Activated T-helper 9 cell treated with anti-CD3 and anti-CD28 coated beads, Interleukin-2, amount 50 U/mL, for 16 hours (primary cell): ENCODE measurements at regions not wholly inside any gene's neighbourhood (a gene's known extent, or its start where the extent isn't known, plus 50 kb on each side); places are given as distances from the start of the nearest gene placed in this dataset.
"Not testable (repeated sequence)": the region's sequence is repeated elsewhere in the genome, so short reads cannot be mapped to it uniquely, and the experiment has no call there.

Experiments
- DNase-seq: peaks from one replicate; pipeline ENCODE4 v3.0.0-alpha.2; 2020; ENCODE audit warnings: low read depth

DNA sequence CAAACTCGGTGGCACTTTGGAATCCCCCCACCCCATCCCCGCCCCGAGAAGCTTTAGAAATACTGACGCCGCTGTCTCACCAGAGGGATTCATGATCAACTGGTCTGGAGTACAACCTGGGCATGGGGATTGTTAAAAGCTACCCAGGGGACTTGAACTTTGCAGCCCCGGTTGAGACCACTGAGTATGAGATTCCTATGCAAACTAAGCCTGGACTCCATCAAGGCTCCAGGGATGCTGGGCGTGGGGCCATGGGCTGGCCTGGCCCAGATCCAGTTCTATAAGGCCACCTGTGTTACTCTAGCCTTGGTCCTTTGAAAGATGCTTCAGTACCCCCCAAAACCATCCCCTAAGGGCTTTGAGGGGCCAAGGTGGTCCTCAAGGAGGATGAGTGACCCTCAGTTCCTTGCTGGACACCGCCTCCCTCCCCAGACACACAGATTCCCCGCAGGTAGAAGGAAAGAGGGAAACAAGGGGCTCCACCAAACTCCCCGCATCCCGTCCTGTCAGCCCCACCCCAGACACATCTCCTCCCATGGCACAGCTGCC is 68.5 kb downstream of the MRPL36 start:
- no peak for DNase-seq

DNA sequence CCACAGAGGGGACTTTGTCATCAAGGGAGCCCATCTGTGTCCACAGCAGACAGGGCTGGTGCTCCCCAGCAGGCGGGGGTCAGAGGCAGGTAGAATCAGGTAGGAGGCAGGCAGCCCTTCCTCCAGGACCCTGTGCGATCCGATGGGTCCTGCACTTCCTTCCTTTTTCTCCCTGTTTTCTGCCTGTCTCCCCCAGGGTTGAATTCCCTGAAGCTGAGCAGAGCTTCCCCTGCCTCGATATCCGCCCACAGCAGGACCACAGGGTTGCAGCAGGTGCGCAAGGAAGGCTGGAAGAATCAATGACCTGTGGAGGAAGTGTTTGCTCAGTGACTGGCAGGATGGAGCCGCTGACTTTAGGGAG is 69.2 kb downstream of the MRPL36 start:
- no peak for DNase-seq

DNA sequence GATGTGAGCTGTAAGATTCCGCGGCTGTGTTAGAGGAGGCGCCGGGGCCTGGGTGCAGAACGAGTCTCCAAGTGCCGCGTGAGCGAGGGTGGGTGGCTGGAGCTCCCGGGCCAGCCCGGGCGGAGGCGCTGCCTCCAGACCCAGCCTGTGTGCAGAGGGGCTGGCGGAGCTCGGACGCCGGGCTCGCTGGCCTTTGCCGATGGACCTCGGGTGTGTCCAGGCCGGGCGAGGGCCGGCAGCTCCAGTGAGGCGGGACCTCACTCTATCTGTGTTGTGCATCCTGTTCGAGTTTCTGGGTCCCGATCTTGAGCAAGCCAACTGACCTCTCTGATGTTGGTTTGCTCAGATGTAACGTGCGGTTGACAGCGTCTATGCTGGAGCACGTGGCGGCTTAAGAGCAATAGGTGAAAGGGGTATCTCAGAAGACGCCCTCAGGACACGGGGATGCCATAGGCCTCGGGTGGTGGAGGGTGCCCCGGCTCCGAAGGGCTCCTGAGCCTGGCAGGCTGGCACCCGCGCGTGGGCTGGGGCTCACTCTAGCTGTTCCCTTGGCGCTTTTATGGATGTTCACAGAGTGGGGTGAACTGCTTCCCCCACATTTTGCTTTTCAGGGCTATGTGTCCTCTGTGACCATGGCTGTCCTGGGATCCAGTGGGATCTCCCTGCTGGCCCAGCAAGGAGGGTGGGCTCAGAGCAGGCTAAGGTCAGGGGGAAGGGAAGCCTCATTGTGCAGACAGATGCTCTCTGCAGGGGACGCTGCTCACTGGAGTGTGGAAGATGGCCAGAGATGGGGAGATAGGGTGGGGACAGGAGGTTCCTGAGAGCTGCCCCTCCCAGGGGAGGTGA is 69.8 kb downstream of the MRPL36 start:
- no peak for DNase-seq

DNA sequence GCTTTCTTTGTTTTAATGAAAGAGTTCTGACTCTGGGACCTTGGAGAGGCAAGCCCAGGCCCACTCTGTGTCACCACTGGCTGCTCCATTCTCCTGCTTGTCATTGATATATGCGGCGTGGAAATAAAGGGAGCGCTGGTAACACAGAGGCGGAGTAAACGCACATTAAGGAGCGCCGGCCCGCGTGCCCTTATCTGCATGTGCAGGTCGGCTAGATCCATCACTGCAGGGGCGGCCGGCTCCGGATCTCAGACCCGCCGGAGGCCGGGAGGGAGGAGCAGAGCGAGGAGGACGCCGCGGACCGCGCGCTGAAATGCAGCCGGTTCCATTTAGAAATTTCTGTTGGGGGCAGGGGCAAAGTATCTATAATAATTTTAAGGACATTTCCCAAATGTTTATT is 70.8 kb downstream of the MRPL36 start:
- no peak for DNase-seq

DNA sequence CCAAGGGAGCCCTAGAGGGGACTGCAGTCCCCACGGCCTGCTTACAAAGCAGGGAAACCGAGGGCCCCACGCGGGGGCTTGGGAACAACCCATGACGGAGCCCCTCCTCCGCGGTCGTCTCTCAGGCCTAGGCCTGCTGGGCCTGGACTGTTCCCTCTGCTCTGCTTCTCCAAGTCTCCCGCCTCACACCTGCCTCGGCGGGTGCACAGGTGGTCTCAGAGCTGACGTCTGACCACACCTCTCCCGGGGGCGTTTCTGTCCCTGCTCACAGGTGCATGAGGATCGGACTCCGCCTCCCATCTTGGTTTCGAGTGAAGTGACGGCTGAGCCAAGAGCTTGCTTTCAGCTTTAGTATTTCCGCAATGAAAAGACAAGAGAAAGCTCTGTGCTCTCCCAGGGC is 72.1 kb downstream of the MRPL36 start:
- DNase-seq: no peak

DNA sequence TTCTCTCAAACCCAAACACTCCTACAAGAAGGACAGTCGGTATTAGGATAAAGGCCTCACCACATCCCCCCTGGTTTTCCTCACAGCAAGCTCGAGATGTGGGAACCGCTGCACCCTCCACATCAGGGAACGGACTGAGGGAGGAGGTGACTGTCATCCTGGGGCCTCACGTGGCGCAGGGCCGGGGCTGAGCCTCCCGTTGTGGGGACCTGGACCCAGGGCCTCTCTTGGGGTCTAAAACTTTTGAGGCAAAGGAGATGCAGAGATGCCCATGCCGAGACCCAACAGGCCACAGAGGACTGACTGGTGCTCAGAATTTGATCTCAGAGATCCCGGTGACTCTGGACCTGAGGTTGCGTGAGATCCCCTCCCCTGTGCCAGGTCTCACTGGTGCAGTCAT is 72.7 kb downstream of the MRPL36 start:
- no peak for DNase-seq

DNA sequence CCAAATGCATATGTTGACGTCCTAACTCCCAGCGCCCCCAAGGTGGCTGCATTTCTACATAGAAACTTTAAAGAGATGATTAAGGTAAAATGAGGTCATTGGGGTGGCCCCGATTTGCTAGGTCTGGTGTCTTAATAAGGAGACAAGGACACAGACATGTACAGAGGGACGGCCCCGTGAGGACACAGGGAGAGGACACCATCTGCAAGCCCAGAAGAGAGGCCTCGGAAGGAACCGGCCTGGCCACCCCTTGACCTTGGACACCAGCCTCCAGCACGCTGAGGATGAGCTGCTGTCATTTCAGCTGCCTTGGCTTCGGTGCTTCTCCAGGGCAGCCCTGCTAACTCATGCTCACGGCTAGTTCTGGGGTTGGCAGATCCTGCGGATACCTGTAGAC is 73.2 kb downstream of the MRPL36 start:
- no peak for DNase-seq

DNA sequence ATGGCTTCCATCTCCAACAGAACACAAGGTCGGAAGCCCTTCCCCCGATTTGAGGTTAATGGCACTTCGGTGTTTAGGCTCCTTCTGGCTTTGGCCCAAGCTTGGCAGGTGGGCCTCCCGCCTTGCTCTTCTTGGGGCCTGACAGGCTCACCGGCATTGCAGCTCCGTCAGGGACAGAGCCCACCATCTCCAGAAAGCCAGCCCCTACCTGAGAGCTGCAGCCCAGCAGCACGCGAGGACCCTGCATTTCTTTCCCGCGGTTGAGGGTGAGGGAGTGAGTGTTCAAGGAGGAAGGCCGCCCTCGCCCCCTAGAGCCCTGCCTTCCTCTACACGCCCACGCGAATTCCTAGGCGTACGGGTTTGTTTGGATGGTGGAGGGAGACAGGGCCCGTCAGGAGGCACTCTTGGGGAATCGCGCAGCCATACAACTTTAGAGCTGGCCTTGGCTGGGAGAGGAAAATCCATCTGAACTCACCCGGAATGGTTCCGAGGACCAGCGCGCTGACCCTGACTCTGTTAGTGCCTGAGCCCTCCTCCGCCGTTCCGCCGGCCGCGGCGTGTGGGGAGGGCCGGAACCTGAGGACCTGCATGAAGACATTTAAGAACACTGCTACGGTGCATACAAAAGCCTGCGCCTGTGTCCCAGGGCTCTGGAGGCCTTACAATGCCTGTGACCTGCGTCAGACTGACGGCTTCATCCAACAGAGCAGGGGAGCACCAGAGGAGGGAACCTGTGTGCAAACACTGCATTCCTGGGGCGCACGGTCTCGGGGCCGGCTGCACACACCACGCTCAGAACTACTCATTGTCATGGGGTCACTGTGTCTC is 73.8 kb downstream of the MRPL36 start:
- no peak for DNase-seq

DNA sequence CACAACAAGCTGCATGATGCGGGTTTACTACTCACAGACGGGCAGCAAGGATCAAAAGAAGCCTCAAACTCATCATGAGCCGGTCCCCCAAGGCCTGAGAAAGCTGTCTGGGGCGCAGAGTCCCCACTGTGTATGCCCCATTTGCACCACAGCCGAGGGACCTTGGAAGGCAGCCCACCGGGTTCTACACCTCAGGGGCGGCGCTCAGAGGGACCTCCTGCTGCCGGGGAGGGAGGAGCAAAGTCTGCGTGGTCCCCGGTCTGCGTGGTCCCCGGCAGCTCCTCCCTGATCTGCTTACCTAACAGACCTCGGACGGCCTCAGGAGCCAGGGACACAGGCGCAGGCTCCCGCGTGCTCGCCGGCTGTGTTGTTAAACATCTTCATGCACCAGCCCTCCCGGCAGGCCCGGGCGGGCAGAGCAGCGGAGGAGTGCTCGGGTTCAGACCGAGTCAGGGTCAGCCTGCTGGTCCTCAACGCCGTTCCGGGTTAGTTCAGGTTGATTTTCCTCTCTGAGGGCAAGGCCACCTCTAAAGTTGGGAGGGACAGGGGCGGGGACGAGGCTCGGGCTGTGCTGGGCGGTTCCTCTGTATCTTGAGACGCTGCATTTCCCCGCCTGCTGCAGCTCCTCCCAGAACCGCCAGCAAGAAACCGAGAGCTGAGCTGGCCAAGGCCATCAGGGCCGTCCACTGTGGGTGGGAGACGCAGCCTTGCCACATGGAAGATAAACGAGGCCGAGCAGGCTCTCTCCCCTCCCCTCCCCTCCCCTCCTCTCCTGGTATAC is 74.6 kb downstream of the MRPL36 start:
- no peak for DNase-seq

DNA sequence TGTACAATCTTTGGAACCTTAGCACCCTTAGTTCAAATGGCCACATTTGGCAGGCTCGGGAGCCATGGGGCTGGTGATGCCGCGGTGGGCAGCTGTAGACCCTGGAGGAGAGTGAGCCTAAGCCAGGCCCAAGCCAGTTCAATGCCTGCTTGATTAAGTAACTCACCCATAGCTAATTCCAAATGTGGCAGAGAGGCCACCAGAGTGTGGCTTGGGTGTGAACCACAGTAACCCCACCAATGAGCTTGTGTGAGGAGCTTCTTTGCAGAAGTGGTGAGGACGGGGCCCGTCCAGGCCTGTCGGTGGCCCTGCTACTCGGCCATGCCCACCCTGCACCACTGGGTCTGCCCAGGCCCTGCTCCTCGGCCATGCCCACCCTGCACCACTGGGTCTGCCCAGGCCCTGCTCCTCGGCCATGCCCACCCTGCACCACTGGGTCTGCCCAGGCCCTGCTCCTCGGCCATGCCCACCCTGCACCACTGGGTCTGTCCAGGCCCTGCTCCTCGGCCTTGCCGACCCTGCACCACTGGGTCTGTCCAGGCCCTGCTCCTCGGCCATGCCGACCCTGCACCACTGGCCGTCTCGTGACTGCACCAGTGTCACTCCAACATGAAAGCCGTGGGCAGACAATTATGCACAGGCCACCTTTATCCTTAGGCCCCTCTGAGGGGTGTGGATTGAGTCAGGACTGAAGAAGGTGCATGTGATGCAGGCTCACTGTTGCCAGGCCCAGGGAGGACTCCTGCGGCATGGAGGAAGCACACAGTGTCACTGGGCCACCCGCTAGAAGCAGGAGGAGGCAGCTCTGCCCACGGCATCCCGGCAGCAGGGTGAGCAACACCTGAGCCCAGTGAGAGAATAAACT is 75.4 kb downstream of the MRPL36 start:
- DNase-seq: no peak

DNA sequence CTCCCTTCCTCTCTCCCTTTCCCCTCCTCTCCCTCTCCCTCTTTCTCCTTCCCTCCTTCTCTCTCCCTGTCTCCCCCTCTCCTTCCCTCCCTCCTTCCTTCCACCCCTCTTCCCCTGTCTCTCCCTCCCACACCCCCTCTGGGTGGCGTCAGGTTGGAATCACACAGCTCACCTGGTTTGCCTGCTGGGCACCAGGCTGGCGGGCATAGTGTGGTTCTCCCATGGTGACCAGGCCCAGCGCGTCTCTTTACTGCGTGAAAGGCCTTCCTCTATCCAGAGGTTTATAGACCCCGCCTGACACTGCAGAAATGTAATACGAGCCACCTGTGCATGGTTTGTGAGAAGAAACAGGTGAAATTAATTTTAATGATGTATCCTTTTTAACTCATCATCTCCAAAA is 76.2 kb downstream of the MRPL36 start:
- no peak for DNase-seq

DNA sequence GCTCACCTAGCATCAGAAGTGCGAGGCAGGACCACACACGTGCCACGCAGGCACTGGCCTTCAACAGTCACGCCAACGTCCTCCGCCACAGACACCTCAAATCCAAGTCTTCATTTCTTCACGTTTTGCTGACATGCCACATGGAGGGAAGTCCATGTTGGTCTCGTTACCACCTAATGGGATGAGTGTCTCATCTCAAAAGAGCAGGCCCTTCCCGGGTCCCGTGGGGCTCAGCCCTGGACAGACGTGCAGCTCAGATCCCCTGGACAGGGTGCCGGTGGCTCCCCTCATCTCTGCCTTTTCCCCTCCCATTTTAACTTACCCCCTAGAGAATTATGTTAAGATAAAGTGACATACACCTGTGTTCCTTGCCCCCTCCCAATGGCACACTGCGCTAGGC is 76.8 kb downstream of the MRPL36 start:
- DNase-seq: no peak

DNA sequence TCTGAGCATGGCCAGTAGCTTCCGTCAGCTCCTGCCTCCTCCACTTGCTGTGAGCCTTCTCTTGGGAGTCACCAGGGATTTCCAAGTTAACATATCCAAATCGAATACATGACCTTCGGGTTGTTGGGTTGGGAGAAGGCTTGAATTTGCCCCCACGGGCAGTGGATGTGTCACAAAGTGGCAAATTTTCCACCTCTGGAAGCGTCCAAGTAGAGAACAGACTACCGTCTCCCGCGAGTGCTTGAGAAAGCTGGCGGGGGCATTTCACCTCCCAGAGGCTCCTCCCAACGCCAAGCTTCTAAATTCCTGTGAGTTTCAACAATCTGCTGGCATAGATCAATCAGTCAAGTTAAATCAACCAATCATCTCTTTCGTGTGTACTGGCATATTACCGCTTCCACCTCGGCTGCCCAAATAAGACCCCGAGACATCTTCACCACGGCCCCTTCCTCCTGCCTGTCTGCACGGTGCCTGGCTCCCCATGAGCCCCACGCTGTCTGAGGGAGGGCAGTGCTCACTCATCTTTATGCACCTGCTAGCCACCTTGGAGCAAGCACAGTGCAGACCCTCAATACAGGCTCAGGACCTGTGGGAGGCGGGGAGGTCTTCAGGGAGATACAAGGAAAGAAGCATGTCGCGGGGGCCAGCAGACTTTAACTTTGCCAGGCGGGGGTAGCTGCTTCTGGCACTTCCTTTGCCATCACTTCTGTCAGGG is 79.1 kb downstream of the MRPL36 start:
- no peak for DNase-seq

DNA sequence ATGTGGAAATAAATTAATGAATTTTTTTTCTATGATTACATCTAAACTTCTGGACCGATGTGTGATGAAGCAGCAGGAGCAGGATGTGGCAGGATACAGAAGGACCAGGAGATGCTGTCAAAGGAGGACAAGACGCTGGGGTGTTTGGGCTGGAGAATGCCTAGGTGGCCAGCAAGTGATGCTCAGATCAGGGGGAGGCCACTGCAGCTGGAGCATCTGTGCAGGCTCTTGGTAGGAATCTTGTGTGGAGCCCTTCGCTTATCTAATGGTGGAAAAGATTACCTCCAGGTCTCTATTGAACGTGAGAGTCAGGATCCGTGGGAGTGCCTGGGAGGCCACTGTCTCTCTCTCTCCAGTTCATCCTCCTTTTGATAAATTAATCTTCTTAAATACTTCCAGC is 79.8 kb downstream of the MRPL36 start:
- DNase-seq: no peak

DNA sequence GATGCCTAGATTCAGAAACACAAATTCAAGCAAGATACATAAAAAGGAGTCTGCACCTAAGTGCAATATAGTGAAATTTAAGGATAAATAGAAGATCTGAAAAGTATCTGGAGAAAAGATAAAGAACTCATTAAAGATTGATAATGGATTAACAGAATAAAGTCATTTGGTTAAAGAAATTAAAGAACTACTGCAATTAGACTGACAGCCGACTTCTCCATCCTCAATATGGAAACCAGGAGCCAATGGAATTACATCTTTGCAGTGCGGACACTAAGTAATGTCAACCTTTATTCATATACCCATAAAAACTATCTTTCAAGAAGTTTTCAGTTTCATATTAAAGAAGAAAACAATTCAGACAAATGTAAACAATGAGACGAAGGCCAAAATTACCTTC is 81.0 kb downstream of the MRPL36 start:
- no peak for DNase-seq

DNA sequence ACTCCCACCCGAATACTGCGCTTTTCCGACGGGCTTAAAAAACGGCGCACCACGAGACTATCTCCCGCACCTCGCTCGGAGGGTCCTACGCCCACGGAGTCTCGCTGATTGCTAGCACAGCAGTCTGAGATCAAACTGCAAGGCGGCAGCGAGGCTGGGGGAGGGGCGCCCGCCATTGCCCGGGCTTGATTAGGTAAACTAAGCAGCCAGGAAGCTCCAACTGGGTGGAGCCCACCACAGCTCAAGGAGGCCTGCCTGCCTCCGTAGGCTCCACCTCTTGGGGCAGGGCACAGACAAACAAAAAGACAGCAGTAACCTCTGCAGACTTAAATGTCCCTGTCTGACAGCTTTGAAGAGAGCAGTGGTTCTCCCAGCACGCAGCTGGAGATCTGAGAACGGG is 89.5 kb downstream of the MRPL36 start:
- DNase-seq: not testable (repeated sequence)

DNA sequence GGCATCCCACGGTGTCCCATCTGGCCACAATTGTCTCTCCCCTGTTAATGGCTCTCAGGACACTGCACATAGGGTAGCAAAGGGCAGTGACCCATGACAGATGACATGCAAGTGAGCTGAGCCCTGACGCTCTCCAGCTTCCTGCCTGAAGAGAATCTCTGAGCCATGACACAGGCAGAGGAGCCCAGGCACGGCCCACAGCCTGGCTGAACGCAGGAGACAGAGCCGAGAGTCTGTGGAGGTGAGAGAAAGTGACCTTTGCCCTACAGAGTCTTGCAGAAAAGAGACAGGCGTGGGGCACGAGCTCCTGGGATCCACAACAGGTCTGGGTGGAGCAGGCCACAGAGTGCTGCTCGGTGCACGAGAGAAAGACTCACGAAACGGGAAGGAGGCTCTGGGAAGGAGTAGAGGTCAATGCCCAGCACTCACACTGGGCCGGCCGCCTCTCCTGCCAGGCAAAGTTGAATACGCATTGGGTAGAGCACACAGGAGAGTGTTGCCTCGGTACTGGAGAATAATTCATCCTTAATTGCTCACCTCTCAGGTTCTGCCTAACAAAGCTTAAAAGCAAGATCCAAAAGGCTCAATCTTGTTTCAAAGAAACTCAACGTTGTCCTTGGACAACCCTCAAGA is 90.3 kb downstream of the MRPL36 start:
- no peak for DNase-seq

DNA sequence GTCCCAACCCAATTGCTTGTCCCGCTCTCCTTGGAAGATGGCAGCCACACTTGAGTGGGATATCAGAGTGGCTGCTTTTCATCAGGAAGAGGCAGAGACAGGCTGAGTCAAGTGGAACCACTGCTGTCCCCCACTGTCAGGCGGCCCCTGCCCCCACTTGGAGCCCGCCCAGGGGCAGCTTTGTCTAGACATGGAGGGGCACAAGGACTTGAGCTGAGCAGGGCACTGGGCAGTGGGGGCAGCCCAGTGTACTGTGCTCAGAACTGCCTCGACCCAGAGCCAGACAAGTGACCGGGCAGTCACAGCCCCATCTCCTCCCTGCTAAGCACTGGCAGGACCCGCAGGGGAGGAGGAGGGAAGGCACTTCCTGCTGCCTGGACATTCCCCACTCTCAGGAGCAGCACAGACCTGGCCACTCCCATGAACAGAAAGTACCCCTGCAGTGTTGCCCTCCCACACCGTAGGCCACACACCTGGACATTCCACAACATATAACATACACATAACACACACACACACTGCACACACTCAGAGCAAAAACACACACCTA is 91.0 kb downstream of the MRPL36 start:
- DNase-seq: no peak

DNA sequence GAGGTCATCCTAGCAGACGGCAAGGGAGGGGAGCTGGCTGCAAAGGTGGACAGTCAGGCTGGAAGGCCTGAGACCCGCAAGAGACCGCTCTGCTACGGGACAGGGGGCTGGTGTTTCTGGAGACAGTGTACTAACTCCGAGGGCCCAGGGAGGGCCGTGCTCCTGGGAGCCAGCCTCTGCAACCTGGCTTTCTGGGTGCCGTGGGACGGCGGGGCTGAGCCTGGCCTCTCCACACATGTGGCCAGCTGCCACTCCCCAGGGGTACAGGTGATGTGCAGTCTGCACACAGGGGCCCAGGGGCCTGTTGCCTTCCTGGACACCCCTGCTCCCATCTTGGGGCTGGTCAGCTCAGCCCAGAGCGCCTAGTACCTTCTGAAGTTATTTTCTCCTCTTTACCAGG is 92.2 kb downstream of the MRPL36 start:
- no peak for DNase-seq

DNA sequence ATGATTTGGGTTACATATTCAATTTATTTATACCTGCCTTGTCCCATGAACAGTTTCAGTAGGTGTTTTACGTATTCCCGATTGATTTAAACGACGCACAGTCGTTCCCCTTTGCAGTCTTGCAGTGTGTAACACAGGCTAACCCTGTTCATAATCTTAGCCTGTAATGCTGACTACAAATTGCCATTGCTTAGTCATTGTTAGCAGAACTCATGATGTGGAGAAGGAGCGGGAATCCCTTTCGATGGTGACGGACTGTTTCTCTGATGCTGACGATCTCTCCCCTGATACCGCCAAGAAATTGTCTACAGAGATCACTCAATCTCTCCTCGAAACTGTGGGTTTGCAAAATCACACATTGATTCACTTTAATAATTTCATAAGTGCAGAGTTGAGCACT is 93.2 kb downstream of the MRPL36 start:
- no peak for DNase-seq
